Astrocyte (in vitro differentiated cells and primary cell): ENCODE measurements at regions not wholly inside any gene's neighbourhood (a gene's known extent, or its start where the extent isn't known, plus 50 kb on each side); places are given as distances from the start of the nearest gene placed in this dataset.

Experiments
- EZH2 ChIP-seq: IDR thresholded peaks from 2 replicates; pipeline ENCODE4 v1.6.1; 2012; ENCODE audit warnings: mild to moderate bottlenecking, low read length, inconsistent platforms; ENCODE audit not compliant: insufficient read depth
- TF ChIP-seq, protein P1 (sequence below): IDR thresholded peaks from 2 replicates; pipeline ENCODE4 v1.5.1; 2011; ENCODE audit warnings: low read depth, mild to moderate bottlenecking, inconsistent platforms, low read length, moderate library complexity; ENCODE audit not compliant: insufficient read depth

DNA sequence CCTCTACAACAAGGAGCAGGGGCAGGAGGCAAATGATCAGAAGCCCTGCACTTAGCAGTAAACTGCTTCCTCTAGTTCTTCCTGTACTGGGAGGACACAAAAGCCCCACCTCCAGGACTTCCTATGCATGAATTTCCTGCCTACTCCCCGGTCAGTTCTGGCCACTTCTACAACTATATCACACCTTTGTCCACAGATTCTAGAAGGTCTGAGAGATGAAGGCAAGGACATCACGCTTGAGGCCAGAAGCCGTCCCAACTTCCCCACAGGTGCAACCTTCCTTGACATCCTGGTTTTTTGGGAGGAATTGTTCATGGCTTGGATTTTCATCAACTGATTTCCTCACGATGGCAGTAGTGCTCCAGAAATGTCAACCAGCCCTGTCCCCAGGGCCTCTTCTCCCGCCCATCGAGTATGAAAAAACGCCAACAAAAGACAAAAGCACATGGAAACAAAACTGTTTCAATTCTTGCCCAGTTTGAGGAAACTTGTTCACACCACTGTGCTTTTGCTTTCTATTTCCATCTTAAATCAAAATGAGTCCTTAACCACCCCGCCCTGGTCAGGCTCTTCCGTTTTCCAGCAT is 206.5 kb upstream of the STK26 start:
- TF ChIP-seq, protein P1, sequence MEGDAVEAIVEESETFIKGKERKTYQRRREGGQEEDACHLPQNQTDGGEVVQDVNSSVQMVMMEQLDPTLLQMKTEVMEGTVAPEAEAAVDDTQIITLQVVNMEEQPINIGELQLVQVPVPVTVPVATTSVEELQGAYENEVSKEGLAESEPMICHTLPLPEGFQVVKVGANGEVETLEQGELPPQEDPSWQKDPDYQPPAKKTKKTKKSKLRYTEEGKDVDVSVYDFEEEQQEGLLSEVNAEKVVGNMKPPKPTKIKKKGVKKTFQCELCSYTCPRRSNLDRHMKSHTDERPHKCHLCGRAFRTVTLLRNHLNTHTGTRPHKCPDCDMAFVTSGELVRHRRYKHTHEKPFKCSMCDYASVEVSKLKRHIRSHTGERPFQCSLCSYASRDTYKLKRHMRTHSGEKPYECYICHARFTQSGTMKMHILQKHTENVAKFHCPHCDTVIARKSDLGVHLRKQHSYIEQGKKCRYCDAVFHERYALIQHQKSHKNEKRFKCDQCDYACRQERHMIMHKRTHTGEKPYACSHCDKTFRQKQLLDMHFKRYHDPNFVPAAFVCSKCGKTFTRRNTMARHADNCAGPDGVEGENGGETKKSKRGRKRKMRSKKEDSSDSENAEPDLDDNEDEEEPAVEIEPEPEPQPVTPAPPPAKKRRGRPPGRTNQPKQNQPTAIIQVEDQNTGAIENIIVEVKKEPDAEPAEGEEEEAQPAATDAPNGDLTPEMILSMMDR: no peak
- TF ChIP-seq EZH2: no peak
